ENCODE measurements at regions not wholly inside any gene's neighbourhood (a gene's known extent, or its start where the extent isn't known, plus 50 kb on each side); places are given as distances from the start of the nearest gene placed in this dataset.
A peak's percentile ranks its signal among the peaks of the same experiment; 100 is the strongest.

DNA sequence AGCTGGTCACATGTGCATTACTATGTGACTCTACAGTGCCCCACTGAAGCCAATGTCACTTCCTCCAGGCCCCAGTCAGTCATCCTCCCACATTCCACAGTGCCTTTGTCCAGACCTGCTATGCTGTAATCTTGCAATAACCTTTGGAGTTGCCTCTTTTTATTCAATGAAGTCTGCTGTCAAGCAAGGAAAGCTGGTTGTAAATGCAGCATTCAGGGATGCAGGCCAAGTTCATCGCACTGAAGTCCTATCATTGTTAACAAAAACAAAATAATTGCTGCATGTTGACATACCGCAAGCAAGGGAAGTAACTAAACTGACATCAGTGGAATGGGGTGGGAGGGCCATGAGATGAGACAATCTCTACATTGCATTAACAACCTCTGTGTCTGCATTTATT, 131.2 kb upstream of the CDYL start:
- H3K27me3 Mint-ChIP-seq (ENCODE audit: insufficient read depth), result no peaks in the 10 kb centered on the region; the same call in 1 of the 2 replicates
- H3K27ac Mint-ChIP-seq, result no peak overlapping the region
- no peak overlapping the region for H3K4me3 Mint-ChIP-seq
- H3K36me3 Mint-ChIP-seq (ENCODE audit: low read depth), result no peaks in the 10 kb centered on the region
- TF ChIP-seq, protein P1, sequence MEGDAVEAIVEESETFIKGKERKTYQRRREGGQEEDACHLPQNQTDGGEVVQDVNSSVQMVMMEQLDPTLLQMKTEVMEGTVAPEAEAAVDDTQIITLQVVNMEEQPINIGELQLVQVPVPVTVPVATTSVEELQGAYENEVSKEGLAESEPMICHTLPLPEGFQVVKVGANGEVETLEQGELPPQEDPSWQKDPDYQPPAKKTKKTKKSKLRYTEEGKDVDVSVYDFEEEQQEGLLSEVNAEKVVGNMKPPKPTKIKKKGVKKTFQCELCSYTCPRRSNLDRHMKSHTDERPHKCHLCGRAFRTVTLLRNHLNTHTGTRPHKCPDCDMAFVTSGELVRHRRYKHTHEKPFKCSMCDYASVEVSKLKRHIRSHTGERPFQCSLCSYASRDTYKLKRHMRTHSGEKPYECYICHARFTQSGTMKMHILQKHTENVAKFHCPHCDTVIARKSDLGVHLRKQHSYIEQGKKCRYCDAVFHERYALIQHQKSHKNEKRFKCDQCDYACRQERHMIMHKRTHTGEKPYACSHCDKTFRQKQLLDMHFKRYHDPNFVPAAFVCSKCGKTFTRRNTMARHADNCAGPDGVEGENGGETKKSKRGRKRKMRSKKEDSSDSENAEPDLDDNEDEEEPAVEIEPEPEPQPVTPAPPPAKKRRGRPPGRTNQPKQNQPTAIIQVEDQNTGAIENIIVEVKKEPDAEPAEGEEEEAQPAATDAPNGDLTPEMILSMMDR (IDR thresholded peaks at IDR 0.05), result no peak
- peaks cover 36% of the 10 kb centered on the region for H3K4me1 Mint-ChIP-seq (ENCODE audit: low read depth)
- H3K9me3 Mint-ChIP-seq, result no peaks in the 10 kb centered on the region
- DNase-seq, result no peak

DNA sequence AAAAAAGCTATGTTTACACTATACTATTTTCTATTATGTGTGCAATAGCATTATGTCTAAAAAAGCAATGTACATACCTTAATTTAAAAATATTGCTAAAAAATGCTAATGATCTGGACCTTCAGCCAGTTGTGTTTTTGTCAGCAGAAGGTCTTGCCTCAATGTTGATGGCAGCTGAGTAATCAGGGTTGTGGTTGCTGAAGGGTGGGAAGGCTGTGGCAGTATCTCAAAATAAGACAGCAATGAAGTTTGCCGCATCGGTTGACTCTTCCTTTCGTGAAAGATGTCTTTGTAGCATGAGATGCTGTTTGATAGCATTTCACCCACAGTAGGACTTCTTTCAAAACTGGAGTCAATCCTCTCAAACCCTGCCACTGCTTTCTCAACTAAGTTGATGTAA, 134.7 kb upstream of the CDYL start:
- Mint-ChIP-seq H3K9me3 (no peaks in the 10 kb centered on the region), H3K27ac (no peak overlapping the region)
- TF ChIP-seq, protein P1 (IDR thresholded peaks at IDR 0.05), result no peak

DNA sequence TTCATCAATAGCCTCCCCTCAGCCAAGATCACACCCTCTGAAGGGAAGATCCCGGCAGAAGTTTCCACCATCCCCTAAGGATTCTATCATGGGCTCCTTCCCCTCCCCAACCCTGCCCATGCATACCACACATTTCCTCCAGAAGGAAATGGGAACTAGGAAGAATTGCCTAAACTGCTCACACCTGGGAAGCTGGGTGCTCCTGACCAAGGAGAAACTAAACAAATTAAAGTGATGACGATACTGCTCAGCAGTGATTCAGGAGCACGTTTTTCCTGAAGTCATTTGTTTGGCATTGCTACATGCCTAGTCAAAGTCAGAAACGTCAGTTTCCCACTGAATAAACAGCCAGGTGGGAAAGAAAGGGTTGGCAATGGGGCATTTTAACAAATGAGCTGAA, 136.1 kb upstream of the CDYL start:
- DNase-seq, result peak; percentile 10
- H3K4me3 Mint-ChIP-seq, result no peak overlapping the region; the same call in 1 of the 2 replicates
- no peaks in the 10 kb centered on the region for H3K36me3 Mint-ChIP-seq (ENCODE audit: low read depth)
- H3K9me3 Mint-ChIP-seq, result no peaks in the 10 kb centered on the region
- H3K4me1 Mint-ChIP-seq (ENCODE audit: low read depth), result peaks cover 32% of the 10 kb centered on the region
- H3K27ac Mint-ChIP-seq, result no peak overlapping the region
- TF ChIP-seq, protein P1 (IDR thresholded peaks at IDR 0.05), result no peak
- no peaks in the 10 kb centered on the region; the same call in 1 of the 2 replicates for H3K27me3 Mint-ChIP-seq (ENCODE audit: insufficient read depth)

More for the DNA sequence above, 134.7 kb upstream of the CDYL start:
- H3K27me3 Mint-ChIP-seq (ENCODE audit: insufficient read depth), result no peaks in the 10 kb centered on the region; the same call in 1 of the 2 replicates
- no peak overlapping the region for H3K4me3 Mint-ChIP-seq
- H3K36me3 Mint-ChIP-seq (ENCODE audit: low read depth), result no peaks in the 10 kb centered on the region
- H3K4me1 Mint-ChIP-seq (ENCODE audit: low read depth), result peaks cover 35% of the 10 kb centered on the region
- no peak for DNase-seq

DNA sequence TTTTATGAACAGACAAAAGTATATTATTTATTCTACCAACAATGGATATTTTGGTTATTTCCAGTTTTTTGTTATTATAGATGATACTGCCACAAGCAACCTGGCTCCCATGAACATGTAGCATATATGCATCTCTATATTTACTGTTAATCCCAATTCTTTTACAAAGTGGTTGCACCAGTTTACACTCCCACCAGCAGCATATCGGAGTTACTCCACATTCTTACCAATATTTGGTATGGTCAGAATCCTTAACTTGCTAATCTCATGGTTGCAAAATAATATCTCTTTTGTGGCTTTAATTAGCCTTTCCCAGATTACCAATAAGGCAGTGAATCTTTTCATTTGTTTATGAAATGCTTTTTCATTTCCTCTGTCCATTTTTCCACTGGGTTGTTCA, 137.6 kb upstream of the CDYL start:
- Mint-ChIP-seq H3K4me1 (ENCODE audit: low read depth) (peaks cover 27% of the 10 kb centered on the region), H3K36me3 (ENCODE audit: low read depth) (no peaks in the 10 kb centered on the region), H3K27me3 (ENCODE audit: insufficient read depth) (no peaks in the 10 kb centered on the region; the same call in 1 of the 2 replicates), H3K27ac (no peak overlapping the region), H3K4me3 (no peak overlapping the region), H3K9me3 (no peaks in the 10 kb centered on the region)
- TF ChIP-seq, protein P1 (IDR thresholded peaks at IDR 0.05), result no peak
- no peak for DNase-seq

DNA sequence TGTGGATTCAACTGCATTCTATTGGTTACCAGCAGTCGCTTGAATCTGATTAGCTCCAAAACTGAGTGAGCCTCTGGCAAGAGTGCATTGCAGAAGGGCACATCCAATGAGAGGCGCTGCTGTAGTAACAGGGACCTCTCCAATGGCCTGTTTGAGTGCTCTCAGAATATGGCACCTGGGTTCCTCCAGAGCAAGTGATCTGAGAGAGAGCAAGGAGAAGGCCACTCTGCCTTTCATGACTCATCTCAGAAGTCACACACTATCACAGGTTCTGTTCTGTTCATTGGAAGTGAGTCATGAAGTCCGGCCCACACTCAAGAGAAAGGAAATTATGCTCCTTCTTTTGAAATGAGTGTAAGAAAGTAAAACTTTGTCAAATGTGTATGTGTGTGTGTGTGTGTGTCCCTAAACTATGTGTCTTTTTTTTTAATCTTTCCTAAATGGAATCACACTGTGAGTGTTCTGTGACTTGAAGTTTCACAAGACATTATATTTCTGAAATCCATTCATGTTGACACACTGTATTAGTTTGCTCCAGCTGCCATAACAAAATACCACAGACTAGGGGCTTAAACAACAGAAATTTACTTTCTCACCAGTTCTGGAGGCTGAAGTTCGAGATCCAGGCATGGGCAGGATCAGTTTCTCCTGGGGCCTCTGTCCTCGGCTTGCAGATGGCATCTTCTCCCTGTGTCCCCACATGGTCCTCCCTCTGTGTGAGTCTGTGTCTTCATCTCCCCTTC, 138.3 kb upstream of the CDYL start:
- Mint-ChIP-seq H3K27ac (peak overlapping the region; percentile 48; the same call in 1 of the 2 replicates), H3K27me3 (ENCODE audit: insufficient read depth) (no peaks in the 10 kb centered on the region), H3K4me1 (ENCODE audit: low read depth) (peaks cover 27% of the 10 kb centered on the region), H3K4me3 (no peak overlapping the region), H3K9me3 (no peaks in the 10 kb centered on the region), H3K36me3 (ENCODE audit: low read depth) (no peaks in the 10 kb centered on the region)
- DNase-seq, result peak; percentile 86
- TF ChIP-seq, protein P1 (IDR thresholded peaks at IDR 0.05), result no peak
